Omental fat pad (tissue), 3 donors: ENCODE measurements at regions not wholly inside any gene's neighbourhood (a gene's known extent, or its start where the extent isn't known, plus 50 kb on each side); places are given as distances from the start of the nearest gene placed in this dataset.

ENCODE experiments used
- ATAC-seq: fragments of 150-250 bp; one replicate; pipeline ENCODE4 v1.9.1; 2016; ENCODE audit warnings: mild to moderate bottlenecking, moderate library complexity; ENCODE audit not compliant: low FRiP score
- DNase-seq: peaks from one replicate; pipeline ENCODE4 v3.0.0-alpha.2; 2019; ENCODE audit warnings: low spot score
- TF ChIP-seq, protein P1 (sequence below), 3 donors: fragments of 450-650 bp; IDR thresholded peaks; one replicate each; pipeline ENCODE4 v1.5.1; 2016 to 2017; ENCODE audit warnings: antibody characterized with exemption in 3 of 3, mild to moderate bottlenecking in 3 of 3, moderate library complexity in 2 of 3

- TF ChIP-seq, protein P1, sequence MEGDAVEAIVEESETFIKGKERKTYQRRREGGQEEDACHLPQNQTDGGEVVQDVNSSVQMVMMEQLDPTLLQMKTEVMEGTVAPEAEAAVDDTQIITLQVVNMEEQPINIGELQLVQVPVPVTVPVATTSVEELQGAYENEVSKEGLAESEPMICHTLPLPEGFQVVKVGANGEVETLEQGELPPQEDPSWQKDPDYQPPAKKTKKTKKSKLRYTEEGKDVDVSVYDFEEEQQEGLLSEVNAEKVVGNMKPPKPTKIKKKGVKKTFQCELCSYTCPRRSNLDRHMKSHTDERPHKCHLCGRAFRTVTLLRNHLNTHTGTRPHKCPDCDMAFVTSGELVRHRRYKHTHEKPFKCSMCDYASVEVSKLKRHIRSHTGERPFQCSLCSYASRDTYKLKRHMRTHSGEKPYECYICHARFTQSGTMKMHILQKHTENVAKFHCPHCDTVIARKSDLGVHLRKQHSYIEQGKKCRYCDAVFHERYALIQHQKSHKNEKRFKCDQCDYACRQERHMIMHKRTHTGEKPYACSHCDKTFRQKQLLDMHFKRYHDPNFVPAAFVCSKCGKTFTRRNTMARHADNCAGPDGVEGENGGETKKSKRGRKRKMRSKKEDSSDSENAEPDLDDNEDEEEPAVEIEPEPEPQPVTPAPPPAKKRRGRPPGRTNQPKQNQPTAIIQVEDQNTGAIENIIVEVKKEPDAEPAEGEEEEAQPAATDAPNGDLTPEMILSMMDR (IDR thresholded peaks at IDR 0.05), result no peak
- no peak for DNase-seq
- no peak for ATAC-seq
Observed at GRCh38 chr21:25384782-25385181, 222.5 kb downstream of the MRPL39 start.

DNA sequence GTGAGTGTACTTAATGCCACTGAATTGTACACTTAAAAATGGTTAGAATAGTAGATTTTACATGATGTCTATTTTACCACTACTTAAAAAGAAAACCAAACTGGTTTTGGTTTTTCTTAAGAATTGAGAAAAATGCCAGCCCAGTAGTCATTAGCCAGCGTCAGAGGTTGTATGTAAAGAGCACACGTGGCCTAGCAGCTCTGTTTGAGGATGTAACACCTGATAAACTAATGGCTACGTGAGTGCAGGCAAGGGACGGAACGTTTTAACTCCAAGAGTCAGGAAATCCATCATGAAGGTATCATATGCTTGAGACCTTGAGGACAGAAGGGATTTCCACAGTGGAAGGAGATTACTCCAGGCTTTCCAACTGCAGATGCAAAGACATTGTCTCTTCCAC, 223.7 kb downstream of the MRPL39 start:
- ATAC-seq, result no peak
- no peak for DNase-seq
- TF ChIP-seq, protein P1 (IDR thresholded peaks at IDR 0.05), result no peak

GRCh38 chr21:25381936-25382452, 225.3 kb downstream of the MRPL39 start:
- ATAC-seq (no peak), DNase-seq (no peak)
- TF ChIP-seq, protein P1 (IDR thresholded peaks at IDR 0.05), result no peak

GRCh38 chr21:25375675-25376074, 231.6 kb downstream of the MRPL39 start:
- no peak for ATAC-seq
- no peak for DNase-seq
- TF ChIP-seq, protein P1 (IDR thresholded peaks at IDR 0.05), result no peak

- no peak for DNase-seq
- TF ChIP-seq, protein P1 (IDR thresholded peaks at IDR 0.05), result no peak
- ATAC-seq, result no peak
Observed at GRCh38 chr21:25373126-25374082, 233.9 kb downstream of the MRPL39 start.

GRCh38 chr21:25371841-25372425, 235.3 kb downstream of the MRPL39 start:
- TF ChIP-seq, protein P1 (IDR thresholded peaks at IDR 0.05), result no peak
- DNase-seq, result no peak
- ATAC-seq, result no peak
